Osteoblast (primary cell): ENCODE measurements at regions not wholly inside any gene's neighbourhood (a gene's known extent, or its start where the extent isn't known, plus 50 kb on each side); places are given as distances from the start of the nearest gene placed in this dataset.

Experiments
- DNase-seq: peaks from one replicate; pipeline ENCODE4 v3.0.0; 2011; ENCODE audit warnings: low spot score, mixed read lengths; ENCODE audit not compliant: insufficient read length; ENCODE audit errors: missing footprints
- H2AFZ ChIP-seq: 2 replicates; pipeline ENCODE4 v1.6.0; 2011; ENCODE audit warnings: mild to moderate bottlenecking, low read length
- H3K27ac ChIP-seq: 2 replicates; pipeline ENCODE4 v1.5.1; 2011; ENCODE audit warnings: mild to moderate bottlenecking, low read depth, low read length, moderate library complexity
- H3K27me3 ChIP-seq: 2 replicates; pipeline ENCODE4 v1.6.0; 2012; ENCODE audit warnings: mild to moderate bottlenecking, control low read depth, inconsistent platforms, low read length, moderate library complexity; ENCODE audit not compliant: insufficient read depth
- H3K36me3 ChIP-seq: 2 replicates; pipeline ENCODE4 v1.5.1; 2011; ENCODE audit warnings: mild to moderate bottlenecking, low read length, control low read depth, moderate library complexity; ENCODE audit not compliant: insufficient read depth
- H3K4me1 ChIP-seq: 2 replicates; pipeline ENCODE4 v1.5.1; 2011; ENCODE audit warnings: mild to moderate bottlenecking, low read length, control low read depth, moderate library complexity; ENCODE audit not compliant: insufficient read depth
- H3K4me2 ChIP-seq: 2 replicates; pipeline ENCODE4 v1.6.0; 2011; ENCODE audit warnings: mild to moderate bottlenecking, low read length; ENCODE audit not compliant: insufficient read depth
- H3K4me3 ChIP-seq: fragments of 200-600 bp; sonication (generic); 3 replicates; pipeline ENCODE4 v1.5.1; 2012; ENCODE audit warnings: mild to moderate bottlenecking, low read length, inconsistent platforms; ENCODE audit not compliant: insufficient read depth
- H3K79me2 ChIP-seq: 2 replicates; pipeline ENCODE4 v1.6.0; 2012; ENCODE audit warnings: mild to moderate bottlenecking, low read length, control low read depth, inconsistent platforms; ENCODE audit not compliant: insufficient read depth
- H3K9me3 ChIP-seq: 2 replicates; pipeline ENCODE4 v1.5.1; 2011; ENCODE audit warnings: low read depth, low read length, control low read depth
- H4K20me1 ChIP-seq: 2 replicates; pipeline ENCODE4 v1.6.0; 2012; ENCODE audit warnings: mild to moderate bottlenecking, low read length, control low read depth; ENCODE audit not compliant: insufficient read depth
- TF ChIP-seq, protein P1 (sequence below): IDR thresholded peaks from 2 replicates; pipeline ENCODE4 v1.5.1; 2011; ENCODE audit warnings: mild to moderate bottlenecking, low read depth, low read length, moderate library complexity; ENCODE audit errors: extremely low read depth

DNA sequence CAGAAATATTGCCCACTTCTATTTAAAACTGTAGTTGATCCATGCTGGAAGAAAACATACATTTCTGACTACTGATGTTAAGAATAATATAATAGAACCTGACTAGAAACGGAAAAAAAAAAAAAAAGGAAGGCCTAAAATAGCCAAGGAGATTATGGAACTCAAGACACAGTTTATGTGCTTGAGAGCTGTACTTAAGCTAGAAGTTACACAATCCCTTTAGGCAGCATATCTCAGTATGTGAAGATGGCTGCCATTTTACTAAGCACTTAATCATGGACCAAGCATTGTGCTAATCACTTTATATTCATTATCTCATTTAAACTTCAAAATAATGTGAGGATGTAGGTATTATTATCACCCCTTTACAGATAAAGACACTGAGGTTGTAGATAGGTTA, 73.0 kb upstream of the NR4A3 start:
- no peaks in the 10 kb centered on the region for H3K27me3 ChIP-seq
- TF ChIP-seq, protein P1, sequence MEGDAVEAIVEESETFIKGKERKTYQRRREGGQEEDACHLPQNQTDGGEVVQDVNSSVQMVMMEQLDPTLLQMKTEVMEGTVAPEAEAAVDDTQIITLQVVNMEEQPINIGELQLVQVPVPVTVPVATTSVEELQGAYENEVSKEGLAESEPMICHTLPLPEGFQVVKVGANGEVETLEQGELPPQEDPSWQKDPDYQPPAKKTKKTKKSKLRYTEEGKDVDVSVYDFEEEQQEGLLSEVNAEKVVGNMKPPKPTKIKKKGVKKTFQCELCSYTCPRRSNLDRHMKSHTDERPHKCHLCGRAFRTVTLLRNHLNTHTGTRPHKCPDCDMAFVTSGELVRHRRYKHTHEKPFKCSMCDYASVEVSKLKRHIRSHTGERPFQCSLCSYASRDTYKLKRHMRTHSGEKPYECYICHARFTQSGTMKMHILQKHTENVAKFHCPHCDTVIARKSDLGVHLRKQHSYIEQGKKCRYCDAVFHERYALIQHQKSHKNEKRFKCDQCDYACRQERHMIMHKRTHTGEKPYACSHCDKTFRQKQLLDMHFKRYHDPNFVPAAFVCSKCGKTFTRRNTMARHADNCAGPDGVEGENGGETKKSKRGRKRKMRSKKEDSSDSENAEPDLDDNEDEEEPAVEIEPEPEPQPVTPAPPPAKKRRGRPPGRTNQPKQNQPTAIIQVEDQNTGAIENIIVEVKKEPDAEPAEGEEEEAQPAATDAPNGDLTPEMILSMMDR: no peak
- no peak overlapping the region for H3K4me2 ChIP-seq
- no peaks in the 10 kb centered on the region for H3K79me2 ChIP-seq
- no peak for DNase-seq
- no peaks in the 10 kb centered on the region for H4K20me1 ChIP-seq
- H3K36me3 ChIP-seq: no peaks in the 10 kb centered on the region
- no peak overlapping the region for H2AFZ ChIP-seq
- no peak overlapping the region for H3K27ac ChIP-seq
- no peak overlapping the region for H3K4me3 ChIP-seq
- no peaks in the 10 kb centered on the region for H3K9me3 ChIP-seq
- peaks cover 4% of the 10 kb centered on the region for H3K4me1 ChIP-seq

DNA sequence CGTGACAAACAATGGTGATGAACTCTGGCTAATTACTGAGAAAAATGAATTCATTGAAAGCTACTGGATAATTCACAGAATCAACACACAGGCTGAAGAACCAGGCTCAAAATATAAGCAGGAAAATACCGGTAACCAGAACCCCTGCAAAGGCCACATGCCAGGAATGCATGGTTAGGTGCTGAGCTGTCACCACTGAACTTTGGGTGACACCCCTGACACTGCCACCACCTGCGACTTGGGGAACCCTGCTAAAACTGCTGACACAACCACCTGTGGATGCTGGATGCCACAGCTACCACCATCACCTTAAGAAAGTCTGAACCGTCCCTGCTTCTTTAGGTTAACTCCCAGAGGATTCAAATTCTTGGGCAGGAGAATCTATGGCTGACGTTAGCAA, 72.0 kb upstream of the NR4A3 start:
- no peak overlapping the region for H3K4me2 ChIP-seq
- peaks cover 4% of the 10 kb centered on the region for H3K4me1 ChIP-seq
- no peaks in the 10 kb centered on the region for H3K36me3 ChIP-seq
- no peaks in the 10 kb centered on the region for H4K20me1 ChIP-seq
- TF ChIP-seq, protein P1: no peak
- no peak overlapping the region for H3K27ac ChIP-seq
- no peak overlapping the region for H2AFZ ChIP-seq
- no peaks in the 10 kb centered on the region for H3K9me3 ChIP-seq
- no peaks in the 10 kb centered on the region for H3K79me2 ChIP-seq
- DNase-seq: no peak
- H3K4me3 ChIP-seq: no peak overlapping the region
- no peaks in the 10 kb centered on the region for H3K27me3 ChIP-seq

DNA sequence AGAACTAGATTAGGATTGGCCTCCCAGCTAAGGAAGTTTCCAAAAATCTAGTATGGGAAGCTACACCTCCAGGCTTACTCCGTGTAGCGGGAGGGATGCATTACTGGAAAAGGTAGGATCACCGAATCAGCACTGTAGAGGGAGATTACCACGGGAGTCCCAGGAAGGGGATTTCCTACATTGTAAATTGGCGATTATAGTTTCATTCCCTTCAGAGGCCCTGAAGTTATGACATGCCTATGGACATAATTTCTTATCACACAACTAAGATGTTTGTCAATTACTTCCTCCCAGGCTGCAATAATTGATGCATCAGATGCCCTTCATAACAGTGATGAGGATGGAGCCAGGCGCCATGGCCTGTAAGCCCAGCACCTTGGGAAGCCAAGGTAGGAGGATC, 71.2 kb upstream of the NR4A3 start:
- no peaks in the 10 kb centered on the region for H3K9me3 ChIP-seq
- H3K79me2 ChIP-seq: no peaks in the 10 kb centered on the region
- no peaks in the 10 kb centered on the region for H3K27me3 ChIP-seq
- H2AFZ ChIP-seq: no peak overlapping the region
- H3K36me3 ChIP-seq: no peaks in the 10 kb centered on the region
- no peak overlapping the region for H3K4me2 ChIP-seq
- H3K4me3 ChIP-seq: no peak overlapping the region
- peaks cover 4% of the 10 kb centered on the region for H3K4me1 ChIP-seq
- H3K27ac ChIP-seq: no peak overlapping the region
- TF ChIP-seq, protein P1: no peak
- no peaks in the 10 kb centered on the region for H4K20me1 ChIP-seq
- no peak for DNase-seq

GRCh38 chr9:99752417-99753109, 69.1 kb upstream of the NR4A3 start:
- no peaks in the 10 kb centered on the region for H4K20me1 ChIP-seq
- peak; percentile 48 for DNase-seq
- H3K9me3 ChIP-seq: no peaks in the 10 kb centered on the region
- no peaks in the 10 kb centered on the region for H3K27me3 ChIP-seq
- no peak overlapping the region for H3K27ac ChIP-seq
- TF ChIP-seq, protein P1: no peak
- no peak overlapping the region for H3K4me3 ChIP-seq
- no peak overlapping the region for H2AFZ ChIP-seq
- no peaks in the 10 kb centered on the region for H3K79me2 ChIP-seq
- no peaks in the 10 kb centered on the region for H3K36me3 ChIP-seq
- no peak overlapping the region for H3K4me2 ChIP-seq
- H3K4me1 ChIP-seq: peaks cover 4% of the 10 kb centered on the region
